Kidney epithelial cell (primary cell): ENCODE measurements at regions not wholly inside any gene's neighbourhood (a gene's known extent, or its start where the extent isn't known, plus 50 kb on each side); places are given as distances from the start of the nearest gene placed in this dataset.

ENCODE experiments used
- DNase-seq: peaks from one replicate; pipeline ENCODE4 v3.0.0-alpha.2; 2010; ENCODE audit warnings: low read depth
- H3K27me3 ChIP-seq: 2 replicates; pipeline ENCODE4 v1.6.0; 2011; ENCODE audit warnings: low read length; ENCODE audit not compliant: control insufficient read depth, insufficient read depth
- H3K36me3 ChIP-seq: 2 replicates; pipeline ENCODE4 v1.5.1; 2011; ENCODE audit warnings: low read length; ENCODE audit not compliant: control insufficient read depth, insufficient read depth
- H3K4me3 ChIP-seq: 2 replicates; pipeline ENCODE4 v1.5.1; 2011; ENCODE audit warnings: low read depth, mild to moderate bottlenecking, control low read depth, low read length
- CTCF ChIP-seq: IDR thresholded peaks from 2 replicates; pipeline ENCODE4 v1.5.1; 2011; ENCODE audit warnings: mild to moderate bottlenecking, moderate library complexity, low read length, control low read depth, inconsistent platforms; ENCODE audit not compliant: insufficient read depth, poor library complexity, severe bottlenecking

DNA sequence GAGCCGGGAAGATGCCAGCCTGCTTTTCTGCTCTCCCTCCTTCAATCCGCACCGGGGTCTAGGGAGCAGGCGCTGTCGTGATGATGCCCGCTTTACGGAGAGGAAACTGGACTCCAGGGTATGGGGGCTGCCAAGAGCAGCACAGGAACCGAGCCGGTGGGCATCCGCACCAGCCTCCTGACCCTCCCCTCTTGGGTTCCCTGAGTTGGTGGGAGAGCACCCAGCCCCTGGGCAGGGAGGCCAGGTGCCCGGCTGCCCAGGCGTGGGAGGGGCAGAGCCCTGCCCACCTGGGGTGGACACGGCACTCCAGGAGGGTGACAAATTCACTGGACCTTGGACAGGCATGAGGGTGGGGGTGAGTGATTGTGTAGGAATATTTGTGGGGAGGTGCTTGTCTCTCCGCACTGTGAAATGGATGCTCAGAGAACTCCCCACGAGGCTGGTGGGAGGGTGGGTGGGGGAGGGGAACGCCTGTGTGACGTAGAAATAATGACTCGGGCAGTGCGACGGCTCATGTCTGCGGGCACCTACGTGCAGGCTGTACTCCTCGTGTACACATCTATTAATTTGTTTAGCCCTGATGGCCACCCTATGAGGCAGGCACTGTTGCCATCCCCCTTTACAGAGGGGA, 173.4 kb downstream of the BMP7 start:
- H3K27me3 ChIP-seq, result peaks cover 20% of the 10 kb centered on the region
- TF ChIP-seq CTCF, result no peak
- DNase-seq, result no peak
- H3K36me3 ChIP-seq, result no peaks in the 10 kb centered on the region
- no peak overlapping the region for H3K4me3 ChIP-seq

DNA sequence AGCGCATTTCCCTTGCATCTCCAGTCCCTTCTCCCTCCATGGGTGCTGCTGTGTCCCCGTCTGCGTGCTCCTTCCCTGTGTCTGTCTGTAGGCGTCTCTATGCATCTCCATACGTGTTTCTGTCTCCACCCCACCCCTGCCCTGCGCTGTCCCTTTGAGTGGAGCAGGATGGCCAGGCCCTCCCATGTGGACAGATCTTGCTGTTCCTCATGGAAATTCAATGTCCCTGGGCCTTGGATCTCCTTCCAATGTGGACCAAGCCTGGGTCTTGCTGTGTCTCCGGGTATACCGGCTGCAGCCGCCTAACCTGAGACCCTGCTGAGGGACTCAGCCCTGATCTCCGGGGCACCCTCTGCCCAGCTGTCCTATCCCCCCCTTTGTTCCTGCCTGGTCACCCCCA, 172.7 kb downstream of the BMP7 start:
- no peaks in the 10 kb centered on the region for H3K36me3 ChIP-seq
- TF ChIP-seq CTCF, result no peak
- H3K27me3 ChIP-seq, result peaks cover 20% of the 10 kb centered on the region
- no peak for DNase-seq
- no peak overlapping the region for H3K4me3 ChIP-seq

DNA sequence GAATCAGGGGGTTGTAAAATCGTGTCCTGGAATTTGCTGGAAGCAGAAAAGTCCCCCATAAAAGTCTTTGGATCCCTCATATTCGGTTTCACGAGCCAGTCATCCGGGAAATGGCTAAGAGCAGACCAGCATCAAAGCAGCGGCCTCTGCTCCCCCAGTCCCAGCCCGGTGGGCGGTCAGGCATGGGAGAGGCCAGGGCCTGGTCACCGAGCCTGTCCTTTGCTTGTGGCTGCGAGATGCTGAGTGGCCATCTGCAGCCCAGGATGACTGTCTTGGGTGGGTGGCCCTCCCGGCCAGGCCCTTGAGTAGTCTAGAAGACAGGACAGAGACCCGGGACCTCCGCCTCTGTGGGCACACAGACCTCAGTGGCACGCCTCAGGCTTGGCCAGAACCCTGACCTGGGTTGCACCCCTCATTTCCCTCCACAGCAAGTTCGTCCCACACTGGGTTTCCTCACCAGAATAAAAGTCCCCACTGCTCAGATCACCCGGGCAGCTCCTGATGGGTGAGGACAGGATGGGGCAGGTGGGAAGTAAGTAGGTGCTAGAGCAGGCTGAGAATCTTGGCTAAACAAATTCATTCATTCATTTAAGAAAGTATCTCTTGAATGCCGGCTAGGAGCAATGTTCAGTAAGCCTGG, 172.1 kb downstream of the BMP7 start:
- no peak for DNase-seq
- no peak overlapping the region for H3K4me3 ChIP-seq
- peaks cover 22% of the 10 kb centered on the region for H3K27me3 ChIP-seq
- no peaks in the 10 kb centered on the region for H3K36me3 ChIP-seq
- no peak for TF ChIP-seq CTCF

GRCh38 chr20:57094991-57095390, 171.4 kb downstream of the BMP7 start:
- no peak for TF ChIP-seq CTCF
- Histone ChIP-seq H3K4me3 (no peak overlapping the region), H3K36me3 (no peaks in the 10 kb centered on the region), H3K27me3 (peaks cover 22% of the 10 kb centered on the region)
- no peak for DNase-seq

DNA sequence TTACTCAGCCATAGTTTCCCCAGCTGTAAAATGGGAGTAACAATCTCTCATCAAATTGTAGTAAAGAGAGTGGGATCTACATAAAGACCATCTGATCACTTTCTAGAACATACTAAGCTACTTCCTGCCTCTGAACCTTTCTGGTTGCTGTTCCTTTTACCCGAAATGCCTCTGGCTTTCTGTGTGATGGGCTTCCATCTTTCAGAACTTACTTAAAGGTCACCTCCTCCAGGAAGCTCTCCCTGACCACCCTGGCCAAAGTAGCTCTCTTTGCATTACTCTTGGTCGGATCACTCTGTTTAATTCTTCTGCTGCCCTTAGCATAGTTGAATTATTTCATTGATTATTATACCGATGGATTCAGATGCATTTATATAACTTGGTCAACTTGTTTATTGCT, 171.0 kb downstream of the BMP7 start:
- TF ChIP-seq CTCF, result no peak
- no peaks in the 10 kb centered on the region for H3K36me3 ChIP-seq
- H3K4me3 ChIP-seq, result no peak overlapping the region
- no peak for DNase-seq
- H3K27me3 ChIP-seq, result peaks cover 22% of the 10 kb centered on the region

DNA sequence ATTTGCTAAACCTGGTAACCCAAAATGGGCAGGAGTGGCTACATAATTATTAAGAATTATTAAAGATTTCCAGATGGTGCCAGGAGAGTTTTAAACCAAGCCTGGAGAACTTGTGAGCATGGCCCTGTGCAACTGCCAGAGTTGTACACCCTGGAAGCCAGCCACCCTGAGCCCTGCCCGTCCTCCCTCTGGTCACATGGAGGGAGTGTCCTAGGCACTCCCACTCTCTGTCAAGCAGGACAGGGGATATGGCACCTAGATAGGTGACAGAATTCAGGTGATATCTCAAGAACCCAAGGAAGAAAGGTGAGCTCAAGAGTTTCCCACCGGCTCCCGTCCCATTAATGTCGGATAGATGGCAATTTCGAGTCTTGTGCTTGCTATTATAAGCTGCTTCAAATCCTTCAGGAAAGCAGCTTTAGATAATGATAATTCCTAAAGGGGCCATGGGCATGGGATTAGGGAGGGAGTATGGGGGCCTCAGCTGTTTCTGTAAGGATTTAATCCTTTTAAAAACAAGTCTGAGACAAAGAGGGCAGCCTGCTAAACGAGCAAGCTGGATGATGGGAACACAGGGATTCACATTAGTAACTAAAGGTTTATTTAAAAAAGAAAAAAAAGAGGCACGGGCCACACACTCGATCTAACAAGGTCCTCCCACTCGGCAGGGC, 169.1 kb downstream of the BMP7 start:
- no peak for TF ChIP-seq CTCF
- no peak overlapping the region for H3K4me3 ChIP-seq
- no peak for DNase-seq
- H3K27me3 ChIP-seq, result peaks cover 17% of the 10 kb centered on the region
- no peaks in the 10 kb centered on the region for H3K36me3 ChIP-seq
